OCI-LY7 (cell line): ENCODE measurements at regions not wholly inside any gene's neighbourhood (a gene's known extent, or its start where the extent isn't known, plus 50 kb on each side); places are given as distances from the start of the nearest gene placed in this dataset.

Experiments
- BruUV-seq: library from RNA; stranded (reverse); fragments of 400-500 nt; replicated peaks from 2 replicates; lab custom pipeline; 2021; lab: Mats Ljungman, UMichigan
- CTCF ChIA-PET: fragments of 300-600 bp; sonication (Branson Sonifier 250); formaldehyde crosslinking; loops from one replicate; lab custom pipeline; 2022; ENCODE audit warnings: antibody characterized with exemption; ENCODE audit not compliant: unreplicated experiment; lab: Charles Lee
- POLR2A ChIA-PET: fragments of 300-600 bp; sonication (Branson Sonifier 250); formaldehyde crosslinking; loops from one replicate; lab custom pipeline; 2022; ENCODE audit warnings: antibody characterized with exemption; lab: Charles Lee
- DNase-seq: peaks from one replicate; pipeline ENCODE4 v3.0.0-alpha.2; 2015; ENCODE audit warnings: low spot score
- H2AFZ ChIP-seq: fragments of 200-600 bp; sonication (generic), shearing (Covaris generic); 2 replicates; pipeline ENCODE4 v1.6.1; 2014; ENCODE audit warnings: mild to moderate bottlenecking, antibody characterized with exemption, low read length, moderate library complexity
- H3K27ac ChIP-seq: fragments of 200-600 bp; sonication (generic); 2 replicates; pipeline ENCODE4 v1.5.1; 2014; ENCODE audit warnings: mixed run types, low read depth, mild to moderate bottlenecking, moderate library complexity, low read length, inconsistent platforms; ENCODE audit not compliant: poor library complexity, severe bottlenecking
- H3K36me3 ChIP-seq: fragments of 200-600 bp; sonication (generic); 2 replicates; pipeline ENCODE4 v1.6.1; 2014; ENCODE audit warnings: mild to moderate bottlenecking, antibody characterized with exemption, low read length, moderate library complexity, mixed read lengths; ENCODE audit not compliant: insufficient read depth
- H3K4me1 ChIP-seq: fragments of 200-600 bp; sonication (generic); 2 replicates; pipeline ENCODE4 v1.5.1; 2014; ENCODE audit warnings: mild to moderate bottlenecking, low read length; ENCODE audit not compliant: insufficient read depth, poor library complexity, severe bottlenecking
- H3K4me2 ChIP-seq: fragments of 200-600 bp; sonication (generic); 2 replicates; pipeline ENCODE4 v1.6.1; 2014; ENCODE audit warnings: mild to moderate bottlenecking, low read length
- H3K4me3 ChIP-seq: fragments of 200-600 bp; sonication (generic); 2 replicates; pipeline ENCODE4 v1.5.1; 2014; ENCODE audit warnings: mild to moderate bottlenecking, low read depth, low read length; ENCODE audit not compliant: poor library complexity, severe bottlenecking
- H3K79me2 ChIP-seq: fragments of 200-600 bp; sonication (generic); 2 replicates; pipeline ENCODE4 v1.6.1; 2016; ENCODE audit warnings: low read depth, mild to moderate bottlenecking, low read length, moderate library complexity, mixed read lengths; ENCODE audit not compliant: insufficient read depth
- H3K9me2 ChIP-seq: fragments of 200-600 bp; sonication (generic); 2 replicates; pipeline ENCODE4 v1.6.1; 2016; ENCODE audit warnings: mild to moderate bottlenecking, low read length, mixed read lengths; ENCODE audit not compliant: insufficient read depth
- H3K9me3 ChIP-seq: fragments of 200-600 bp; sonication (generic); 2 replicates; pipeline ENCODE4 v1.6.1; 2014; ENCODE audit warnings: mild to moderate bottlenecking, mixed run types, low read length, mixed read lengths
- H4K20me1 ChIP-seq: fragments of 200-600 bp; sonication (generic); 2 replicates; pipeline ENCODE4 v1.6.1; 2014; ENCODE audit warnings: mild to moderate bottlenecking, antibody characterized with exemption, low read length, moderate library complexity, mixed read lengths; ENCODE audit not compliant: insufficient read depth
- EZH2phosphoT487 ChIP-seq: fragments of 200-600 bp; sonication (generic); IDR thresholded peaks from 2 replicates; pipeline ENCODE4 v1.6.1; 2018; ENCODE audit warnings: low read depth, borderline replicate concordance, mild to moderate bottlenecking, mixed run types, antibody characterized with exemption, low read length, moderate library complexity, mixed read lengths
- intact Hi-C: fragments of 100-400 bp; cut with micrococcal nuclease; formaldehyde crosslinking; loops from one replicate; pipeline ENCODE4 v1.10.0; 2022; ENCODE audit not compliant: unreplicated experiment
- TF ChIP-seq, protein P1 (sequence below): fragments of 200-600 bp; sonication (generic); conservative IDR thresholded peaks from 2 replicates; pipeline ENCODE4 v1.5.1; 2014; ENCODE audit warnings: mild to moderate bottlenecking, antibody characterized with exemption, low read length, moderate library complexity, mixed read lengths

DNA sequence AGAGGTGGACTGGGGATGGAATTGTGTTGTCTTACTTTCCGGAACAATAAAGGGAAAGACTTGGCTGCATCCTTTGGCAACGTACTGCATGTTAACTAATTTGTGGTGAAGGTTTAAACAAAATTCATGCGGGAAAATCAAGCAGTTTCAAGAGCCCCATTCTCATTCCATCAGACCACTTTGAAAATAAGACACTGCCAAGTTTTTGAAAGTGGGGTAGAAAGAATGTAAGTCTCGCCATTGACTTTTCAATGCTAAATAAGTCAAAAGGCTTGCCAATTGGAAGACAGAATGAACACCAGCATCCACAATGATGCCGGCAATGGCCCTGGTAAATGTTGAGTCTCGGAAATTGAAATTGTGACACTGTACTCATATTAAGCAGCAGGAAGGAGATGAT lies 322.0 kb downstream of the RND3 start:
- ChIA-PET CTCF (no interaction called here), POLR2A (no interaction called here)
- no peak for TF ChIP-seq EZH2phosphoT487
- TF ChIP-seq, protein P1, sequence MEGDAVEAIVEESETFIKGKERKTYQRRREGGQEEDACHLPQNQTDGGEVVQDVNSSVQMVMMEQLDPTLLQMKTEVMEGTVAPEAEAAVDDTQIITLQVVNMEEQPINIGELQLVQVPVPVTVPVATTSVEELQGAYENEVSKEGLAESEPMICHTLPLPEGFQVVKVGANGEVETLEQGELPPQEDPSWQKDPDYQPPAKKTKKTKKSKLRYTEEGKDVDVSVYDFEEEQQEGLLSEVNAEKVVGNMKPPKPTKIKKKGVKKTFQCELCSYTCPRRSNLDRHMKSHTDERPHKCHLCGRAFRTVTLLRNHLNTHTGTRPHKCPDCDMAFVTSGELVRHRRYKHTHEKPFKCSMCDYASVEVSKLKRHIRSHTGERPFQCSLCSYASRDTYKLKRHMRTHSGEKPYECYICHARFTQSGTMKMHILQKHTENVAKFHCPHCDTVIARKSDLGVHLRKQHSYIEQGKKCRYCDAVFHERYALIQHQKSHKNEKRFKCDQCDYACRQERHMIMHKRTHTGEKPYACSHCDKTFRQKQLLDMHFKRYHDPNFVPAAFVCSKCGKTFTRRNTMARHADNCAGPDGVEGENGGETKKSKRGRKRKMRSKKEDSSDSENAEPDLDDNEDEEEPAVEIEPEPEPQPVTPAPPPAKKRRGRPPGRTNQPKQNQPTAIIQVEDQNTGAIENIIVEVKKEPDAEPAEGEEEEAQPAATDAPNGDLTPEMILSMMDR, result no peak
- Histone ChIP-seq H3K4me2 (no peak overlapping the region), H3K36me3 (no peaks in the 10 kb centered on the region), H3K9me3 (no peaks in the 10 kb centered on the region), H3K27ac (no peak overlapping the region), H3K79me2 (no peaks in the 10 kb centered on the region), H3K4me1 (no peaks in the 10 kb centered on the region), H4K20me1 (no peaks in the 10 kb centered on the region), H2AFZ (no peak overlapping the region), H3K4me3 (no peak overlapping the region), H3K9me2 (no peaks in the 10 kb centered on the region)
- no peak for DNase-seq
- intact Hi-C loops, result no loop called here
- BruUV-seq, result no TSS peak

DNA sequence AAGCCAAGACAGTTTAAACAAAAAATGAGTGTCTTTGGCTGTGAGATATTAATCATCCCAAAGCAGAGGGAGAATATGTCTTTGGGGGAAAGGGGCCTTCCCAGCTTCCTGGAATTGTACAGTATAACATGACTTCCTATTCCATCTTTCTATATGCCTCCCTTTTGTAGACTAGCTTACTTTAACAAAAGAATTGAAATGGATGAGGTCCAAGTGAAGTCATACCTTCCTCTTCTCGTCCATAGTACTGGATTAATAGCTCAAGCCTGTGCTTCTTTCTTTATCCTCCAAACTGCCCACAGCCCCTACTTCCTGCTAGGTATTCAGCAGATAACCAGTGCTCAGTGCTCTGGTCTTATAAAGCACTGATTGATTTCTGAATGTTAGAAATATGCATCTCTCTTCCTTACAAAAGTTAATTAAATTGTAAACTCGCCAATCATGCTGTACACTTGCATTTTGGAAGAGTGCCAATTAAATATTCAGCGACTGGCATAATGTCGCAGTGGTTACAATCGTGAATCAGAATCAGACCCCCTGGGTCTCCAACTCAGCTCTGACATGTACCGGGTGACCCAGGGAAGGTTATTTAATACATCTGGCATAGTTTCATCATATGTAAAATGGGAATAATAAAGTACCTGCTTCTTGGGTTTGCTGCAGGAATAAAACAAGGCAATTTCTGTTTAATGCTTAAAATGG lies 325.1 kb downstream of the RND3 start:
- Histone ChIP-seq H3K79me2 (no peaks in the 10 kb centered on the region), H3K4me1 (no peaks in the 10 kb centered on the region), H3K4me2 (no peak overlapping the region), H3K4me3 (no peak overlapping the region), H3K9me2 (no peaks in the 10 kb centered on the region), H3K9me3 (no peaks in the 10 kb centered on the region), H2AFZ (no peak overlapping the region), H4K20me1 (no peaks in the 10 kb centered on the region), H3K27ac (no peak overlapping the region), H3K36me3 (no peaks in the 10 kb centered on the region)
- TF ChIP-seq EZH2phosphoT487, result no peak
- TF ChIP-seq, protein P1, result no peak
- BruUV-seq, result no TSS peak
- intact Hi-C loops, result no loop called here
- POLR2A ChIA-PET, result interaction anchor here (1.5 kb wide), 1 partner anchor 10 kb away, joined by 3 read pairs; no protein-coding TSS in a partner anchor
- CTCF ChIA-PET, result no interaction called here
- DNase-seq, result no peak

DNA sequence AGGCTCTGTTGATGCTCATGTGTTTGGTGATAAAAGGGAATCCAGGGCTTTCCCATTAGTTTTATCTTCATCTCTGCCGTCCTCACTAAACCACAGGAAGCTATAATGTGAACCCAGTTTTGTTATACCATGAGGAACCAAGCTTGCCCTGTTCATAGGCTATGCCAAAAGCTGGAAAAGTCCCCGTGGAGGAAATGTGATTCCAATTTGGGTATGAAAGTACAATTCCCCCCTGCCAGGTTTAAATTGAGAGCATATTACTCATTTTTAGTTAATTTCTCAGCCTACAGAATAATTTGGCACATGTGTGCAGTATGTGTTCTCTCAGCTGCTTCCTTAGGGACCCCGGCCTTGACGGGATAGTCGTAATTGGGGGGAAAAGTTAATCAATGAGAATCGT lies 327.4 kb downstream of the RND3 start:
- CTCF ChIA-PET, result no interaction called here
- intact Hi-C loops, result no loop called here
- H3K4me3 ChIP-seq, result no peak overlapping the region
- H2AFZ ChIP-seq, result no peak overlapping the region
- H3K9me2 ChIP-seq, result no peaks in the 10 kb centered on the region
- no peaks in the 10 kb centered on the region for H3K36me3 ChIP-seq
- H3K4me1 ChIP-seq, result no peaks in the 10 kb centered on the region
- BruUV-seq, result no TSS peak
- no peaks in the 10 kb centered on the region for H4K20me1 ChIP-seq
- H3K27ac ChIP-seq, result no peak overlapping the region
- no peak for DNase-seq
- no peaks in the 10 kb centered on the region for H3K9me3 ChIP-seq
- TF ChIP-seq EZH2phosphoT487, result no peak
- TF ChIP-seq, protein P1, result no peak
- POLR2A ChIA-PET, result interaction anchor here (1.0 kb wide), 1 partner anchor 9 kb away, joined by 3 read pairs; no protein-coding TSS in a partner anchor
- no peaks in the 10 kb centered on the region for H3K79me2 ChIP-seq
- no peak overlapping the region for H3K4me2 ChIP-seq
